MCF 10A (cell line): ENCODE measurements at regions not wholly inside any gene's neighbourhood (a gene's known extent, or its start where the extent isn't known, plus 50 kb on each side); places are given as distances from the start of the nearest gene placed in this dataset.

Source experiments
- BruUV-seq: library from RNA; stranded (reverse); fragments of 400-500 nt; replicated peaks from 2 replicates; lab custom pipeline; 2021; lab: Mats Ljungman, UMichigan
- CTCF ChIA-PET: fragments of 300-600 bp; sonication (Branson Sonifier 250); formaldehyde crosslinking; extraction: SDS; loops from one replicate; lab custom pipeline; 2021; ENCODE audit warnings: antibody characterized with exemption, inconsistent platforms; lab: Yijun Ruan, JAX
- POLR2A ChIA-PET: fragments of 300-600, 350-650 bp; sonication (Branson Sonifier 250); formaldehyde crosslinking; extraction: SDS; loops from one replicate; lab custom pipeline; 2020; ENCODE audit warnings: antibody characterized with exemption, inconsistent platforms; lab: Yijun Ruan, JAX
- DNase-seq: peaks from one replicate; pipeline ENCODE4 v3.0.0-alpha.2; 2018; ENCODE audit not compliant: unreplicated experiment
- H3K27ac Mint-ChIP-seq: one replicate; pipeline ENCODE4 v1.8.0; 2022; ENCODE audit warnings: mild to moderate bottlenecking, low read depth, mixed read lengths; ENCODE audit not compliant: unreplicated experiment
- H3K27me3 Mint-ChIP-seq: one replicate; pipeline ENCODE4 v1.8.0; 2022; ENCODE audit warnings: mixed read lengths; ENCODE audit not compliant: insufficient read depth, unreplicated experiment
- H3K36me3 Mint-ChIP-seq: one replicate; pipeline ENCODE4 v1.8.0; 2022; ENCODE audit warnings: mild to moderate bottlenecking, moderate library complexity, mixed read lengths; ENCODE audit not compliant: insufficient read depth, unreplicated experiment
- H3K4me1 Mint-ChIP-seq: one replicate; pipeline ENCODE4 v1.8.0; 2022; ENCODE audit warnings: mixed read lengths; ENCODE audit not compliant: insufficient read depth, unreplicated experiment
- H3K4me3 Mint-ChIP-seq: one replicate; pipeline ENCODE4 v1.8.0; 2022; ENCODE audit warnings: mild to moderate bottlenecking, moderate library complexity, mixed read lengths; ENCODE audit not compliant: unreplicated experiment
- H3K9me3 Mint-ChIP-seq: one replicate; pipeline ENCODE4 v1.8.0; 2022; ENCODE audit warnings: mixed read lengths; ENCODE audit not compliant: unreplicated experiment
- intact Hi-C: fragments of 100-400 bp; cut with micrococcal nuclease; formaldehyde crosslinking; loops from 2 replicates; pipeline ENCODE4 v1.14.1; 2022
- TF ChIP-seq, protein P1 (sequence below): fragments of 200-600 bp; IDR thresholded peaks from one replicate; pipeline ENCODE4 v1.8.0; 2022; ENCODE audit warnings: antibody characterized with exemption, mild to moderate bottlenecking; ENCODE audit not compliant: unreplicated experiment

DNA sequence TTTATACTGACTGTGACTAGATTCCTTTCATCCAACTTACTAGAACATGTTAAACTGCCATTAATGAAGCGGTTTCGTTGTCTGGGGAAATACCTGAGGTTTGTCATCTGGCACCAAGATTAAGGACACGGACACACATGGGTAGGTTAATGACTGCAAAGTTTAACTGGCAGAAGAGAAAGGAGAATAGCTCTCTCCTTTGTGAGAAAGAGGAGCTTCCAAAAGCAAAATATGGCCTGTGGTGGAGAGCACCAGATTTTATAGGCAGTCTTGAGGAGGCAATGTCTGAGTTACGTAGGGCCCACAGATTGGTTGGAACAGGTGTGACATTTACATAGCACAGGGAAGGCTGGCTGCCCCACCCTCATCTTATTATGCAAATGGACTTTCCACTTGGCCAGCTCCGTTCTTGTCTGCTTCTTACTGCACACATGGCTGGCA, 1193.0 kb upstream of the CELF2 start:
- TF ChIP-seq, protein P1, sequence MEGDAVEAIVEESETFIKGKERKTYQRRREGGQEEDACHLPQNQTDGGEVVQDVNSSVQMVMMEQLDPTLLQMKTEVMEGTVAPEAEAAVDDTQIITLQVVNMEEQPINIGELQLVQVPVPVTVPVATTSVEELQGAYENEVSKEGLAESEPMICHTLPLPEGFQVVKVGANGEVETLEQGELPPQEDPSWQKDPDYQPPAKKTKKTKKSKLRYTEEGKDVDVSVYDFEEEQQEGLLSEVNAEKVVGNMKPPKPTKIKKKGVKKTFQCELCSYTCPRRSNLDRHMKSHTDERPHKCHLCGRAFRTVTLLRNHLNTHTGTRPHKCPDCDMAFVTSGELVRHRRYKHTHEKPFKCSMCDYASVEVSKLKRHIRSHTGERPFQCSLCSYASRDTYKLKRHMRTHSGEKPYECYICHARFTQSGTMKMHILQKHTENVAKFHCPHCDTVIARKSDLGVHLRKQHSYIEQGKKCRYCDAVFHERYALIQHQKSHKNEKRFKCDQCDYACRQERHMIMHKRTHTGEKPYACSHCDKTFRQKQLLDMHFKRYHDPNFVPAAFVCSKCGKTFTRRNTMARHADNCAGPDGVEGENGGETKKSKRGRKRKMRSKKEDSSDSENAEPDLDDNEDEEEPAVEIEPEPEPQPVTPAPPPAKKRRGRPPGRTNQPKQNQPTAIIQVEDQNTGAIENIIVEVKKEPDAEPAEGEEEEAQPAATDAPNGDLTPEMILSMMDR = no peak
- Mint-ChIP-seq H3K27ac (no peak overlapping the region), H3K9me3 (no peaks in the 10 kb centered on the region), H3K4me1 (peaks cover 5% of the 10 kb centered on the region), H3K36me3 (no peaks in the 10 kb centered on the region), H3K4me3 (no peak overlapping the region), H3K27me3 (no peaks in the 10 kb centered on the region)
- ChIA-PET POLR2A (interaction anchor here (0.9 to 1.3 kb wide), 2 partner anchors 9 to 11 kb away, joined by 4 read pairs; no protein-coding TSS in a partner anchor), CTCF (interaction anchor here (0.9 kb wide), 1 partner anchor 12 kb away, joined by 4 read pairs; no protein-coding TSS in a partner anchor)
- BruUV-seq = no TSS peak
- intact Hi-C loops = no loop called here
- no peak for DNase-seq

- DNase-seq = no peak
- Mint-ChIP-seq H3K27me3 (no peaks in the 10 kb centered on the region), H3K27ac (no peak overlapping the region), H3K36me3 (no peaks in the 10 kb centered on the region), H3K4me3 (no peak overlapping the region), H3K9me3 (no peaks in the 10 kb centered on the region), H3K4me1 (peaks cover 5% of the 10 kb centered on the region)
- intact Hi-C loops = no loop called here
- ChIA-PET CTCF (no interaction called here), POLR2A (interaction anchor here (0.6 to 1.3 kb wide), 2 partner anchors 10 to 103 kb away, joined by 3 to 4 read pairs; no protein-coding TSS in a partner anchor)
- BruUV-seq = no TSS peak
- TF ChIP-seq, protein P1 = no peak
These were observed 1192.1 kb upstream of the CELF2 start for GRCh38 chr10:9825491-9826018.

DNA sequence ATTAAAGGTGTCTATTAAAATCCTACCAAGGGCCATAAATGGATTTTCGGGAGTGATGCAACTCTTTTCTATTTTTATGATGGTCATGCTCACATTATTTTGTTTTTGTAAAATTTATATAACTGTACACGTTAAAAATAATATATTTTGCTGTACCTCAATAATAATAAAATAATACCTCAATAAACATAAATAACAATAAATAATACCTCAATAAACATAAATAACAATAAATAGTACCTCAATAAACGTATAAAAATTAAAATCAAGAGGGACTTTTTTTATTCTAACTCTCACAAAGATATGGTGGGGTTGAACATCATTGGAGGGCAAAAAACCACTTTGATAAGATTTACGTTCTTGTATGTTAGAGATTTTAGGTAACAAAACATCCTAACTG, 1189.6 kb upstream of the CELF2 start:
- H3K4me3 Mint-ChIP-seq = no peak overlapping the region
- DNase-seq = no peak
- CTCF ChIA-PET = no interaction called here
- no peaks in the 10 kb centered on the region for H3K9me3 Mint-ChIP-seq
- H3K27ac Mint-ChIP-seq = no peak overlapping the region
- no TSS peak for BruUV-seq
- POLR2A ChIA-PET = no interaction called here
- intact Hi-C loops = no loop called here
- TF ChIP-seq, protein P1 = no peak
- no peaks in the 10 kb centered on the region for H3K27me3 Mint-ChIP-seq
- no peaks in the 10 kb centered on the region for H3K36me3 Mint-ChIP-seq
- H3K4me1 Mint-ChIP-seq = peaks cover 5% of the 10 kb centered on the region

DNA sequence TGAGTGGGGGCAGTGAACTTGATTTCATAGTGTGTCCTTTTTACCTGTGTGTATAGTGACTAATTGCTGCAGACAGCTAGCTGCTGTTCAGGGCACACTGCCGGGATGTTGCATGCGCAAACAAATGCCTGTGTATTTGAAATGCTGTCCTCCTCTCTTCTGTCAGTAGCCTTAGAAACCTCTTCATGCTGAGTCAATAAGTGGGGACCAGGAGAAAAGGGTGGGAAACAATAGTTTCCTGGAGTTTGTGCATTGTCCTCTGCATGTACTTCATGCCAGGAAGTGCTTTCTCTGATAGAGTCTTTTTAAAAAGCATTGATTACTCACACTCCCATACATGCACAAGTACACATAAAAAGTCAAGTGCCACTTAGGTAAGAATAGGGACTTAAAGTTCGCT, 1183.7 kb upstream of the CELF2 start:
- Mint-ChIP-seq H3K4me3 (no peak overlapping the region), H3K27ac (no peak overlapping the region), H3K4me1 (peaks cover 13% of the 10 kb centered on the region), H3K9me3 (no peaks in the 10 kb centered on the region), H3K27me3 (no peaks in the 10 kb centered on the region), H3K36me3 (no peaks in the 10 kb centered on the region)
- no TSS peak for BruUV-seq
- intact Hi-C loops = no loop called here
- ChIA-PET POLR2A (interaction anchor here (0.8 kb wide), 1 partner anchor 44 kb away, joined by 3 read pairs; no protein-coding TSS in a partner anchor), CTCF (no interaction called here)
- TF ChIP-seq, protein P1 = no peak
- DNase-seq = no peak
